ENCODE measurements at regions not wholly inside any gene's neighbourhood (a gene's known extent, or its start where the extent isn't known, plus 50 kb on each side); places are given as distances from the start of the nearest gene placed in this dataset.

GRCh38 chr2:13089971-13090370 lies 373.2 kb downstream of the TRIB2 start:
- no peak for TF ChIP-seq SUZ12 (IDR thresholded peaks at IDR 0.05; ENCODE audit: extremely low read depth, insufficient read depth, insufficient read length)
- TF ChIP-seq ZNF274 (IDR thresholded peaks at IDR 0.05; ENCODE audit: low read depth, low read length): no peak
- no peak for TF ChIP-seq YY1 (IDR thresholded peaks at IDR 0.05; ENCODE audit: insufficient read depth, insufficient read length)
- no peak overlapping the region for H3K9ac ChIP-seq (ENCODE audit: insufficient read length, low read depth)
- no peak for DNase-seq (ENCODE audit: low read depth, low spot score)

GRCh38 chr2:13091455-13091854 lies 374.7 kb downstream of the TRIB2 start:
- no peak for TF ChIP-seq SUZ12 (IDR thresholded peaks at IDR 0.05; ENCODE audit: extremely low read depth, insufficient read depth, insufficient read length)
- TF ChIP-seq ZNF274 (IDR thresholded peaks at IDR 0.05; ENCODE audit: low read depth, low read length): no peak
- TF ChIP-seq YY1 (IDR thresholded peaks at IDR 0.05; ENCODE audit: insufficient read depth, insufficient read length): no peak
- Histone ChIP-seq H3K4me3 (ENCODE audit: insufficient read length, low read depth) (no peak overlapping the region), H3K9ac (ENCODE audit: insufficient read length, low read depth) (no peak overlapping the region), H3K9me3 (ENCODE audit: insufficient read depth, low read length) (no peaks in the 10 kb centered on the region), H3K27me3 (ENCODE audit: insufficient read depth, insufficient read length) (no peaks in the 10 kb centered on the region), H3K4me1 (ENCODE audit: insufficient read depth, insufficient read length) (no peaks in the 10 kb centered on the region), H3K36me3 (ENCODE audit: insufficient read depth, insufficient read length, low read length) (no peaks in the 10 kb centered on the region)
- DNase-seq (ENCODE audit: low read depth, low spot score): no peak

More at GRCh38 chr2:13089971-13090370, 373.2 kb downstream of the TRIB2 start:
- Histone ChIP-seq H3K36me3 (ENCODE audit: insufficient read depth, insufficient read length, low read length) (no peaks in the 10 kb centered on the region), H3K27me3 (ENCODE audit: insufficient read depth, insufficient read length) (no peaks in the 10 kb centered on the region), H3K9me3 (ENCODE audit: insufficient read depth, low read length) (no peaks in the 10 kb centered on the region), H3K4me3 (ENCODE audit: insufficient read length, low read depth) (no peak overlapping the region), H3K4me1 (ENCODE audit: insufficient read depth, insufficient read length) (no peaks in the 10 kb centered on the region)

DNA sequence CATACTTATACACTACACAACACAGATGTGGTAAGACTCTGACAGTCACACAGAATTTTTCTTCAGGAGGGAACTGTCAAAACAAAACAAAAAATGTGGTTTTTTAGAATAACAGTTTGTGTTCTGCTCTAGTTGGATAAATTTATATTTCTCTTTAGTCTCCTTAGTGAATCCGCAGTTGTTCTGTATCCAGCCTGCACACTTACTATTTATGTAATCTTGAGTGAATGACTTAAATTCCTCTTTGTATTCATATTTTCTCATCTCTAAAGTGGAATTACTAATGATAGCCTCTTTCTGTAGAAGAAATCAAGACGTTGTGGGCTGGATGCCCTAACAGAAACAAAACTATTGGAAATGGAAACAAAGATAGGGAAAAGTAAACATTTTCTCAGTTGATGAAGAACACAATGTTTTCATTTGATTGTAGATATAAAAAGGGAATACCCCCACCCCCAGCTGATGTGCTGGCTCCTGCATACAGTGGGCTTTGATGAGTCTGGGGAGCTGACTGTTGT lies 375.2 kb downstream of the TRIB2 start:
- Histone ChIP-seq H3K36me3 (ENCODE audit: insufficient read depth, insufficient read length, low read length) (no peaks in the 10 kb centered on the region), H3K27me3 (ENCODE audit: insufficient read depth, insufficient read length) (no peaks in the 10 kb centered on the region), H3K4me1 (ENCODE audit: insufficient read depth, insufficient read length) (no peaks in the 10 kb centered on the region), H3K9ac (ENCODE audit: insufficient read length, low read depth) (no peak overlapping the region), H3K4me3 (ENCODE audit: insufficient read length, low read depth) (no peak overlapping the region), H3K9me3 (ENCODE audit: insufficient read depth, low read length) (no peaks in the 10 kb centered on the region)
- DNase-seq (ENCODE audit: low read depth, low spot score): no peak
- TF ChIP-seq SUZ12 (IDR thresholded peaks at IDR 0.05; ENCODE audit: extremely low read depth, insufficient read depth, insufficient read length) (no peak), ZNF274 (IDR thresholded peaks at IDR 0.05; ENCODE audit: low read depth, low read length) (no peak)

DNA sequence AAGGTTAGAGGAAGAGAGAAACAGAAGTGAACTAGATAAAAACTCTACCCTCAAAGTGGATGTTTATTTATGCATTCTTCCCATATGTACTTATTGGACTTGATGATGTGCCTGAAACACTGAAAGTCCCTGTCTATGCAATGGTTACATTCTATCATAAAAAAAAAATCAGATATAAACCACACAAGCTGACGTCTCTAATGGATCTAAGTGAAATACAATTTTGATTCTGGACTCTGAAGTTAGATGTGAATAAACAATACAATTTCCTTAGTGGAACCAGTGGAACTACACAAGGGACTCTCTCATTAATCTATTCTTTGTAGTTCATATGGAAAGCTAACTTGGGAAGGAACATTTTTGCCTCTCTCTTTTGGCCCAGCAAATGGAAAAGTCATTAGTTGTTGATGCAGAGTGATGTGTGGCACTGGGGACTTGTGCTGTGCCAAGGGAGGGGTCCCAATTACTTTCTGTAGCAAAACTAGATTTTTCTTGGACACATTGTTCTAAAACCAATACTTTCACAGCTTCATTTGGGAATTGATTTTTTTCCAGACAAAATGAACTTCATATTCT lies 376.8 kb downstream of the TRIB2 start:
- Histone ChIP-seq H3K36me3 (ENCODE audit: insufficient read depth, insufficient read length, low read length) (no peaks in the 10 kb centered on the region), H3K9me3 (ENCODE audit: insufficient read depth, low read length) (peaks cover 4% of the 10 kb centered on the region; the same call in 1 of the 2 replicates), H3K9ac (ENCODE audit: insufficient read length, low read depth) (no peak overlapping the region), H3K27me3 (ENCODE audit: insufficient read depth, insufficient read length) (no peaks in the 10 kb centered on the region), H3K4me1 (ENCODE audit: insufficient read depth, insufficient read length) (no peaks in the 10 kb centered on the region), H3K4me3 (ENCODE audit: insufficient read length, low read depth) (no peak overlapping the region)
- DNase-seq (ENCODE audit: low read depth, low spot score): no peak
- TF ChIP-seq SUZ12 (IDR thresholded peaks at IDR 0.05; ENCODE audit: extremely low read depth, insufficient read depth, insufficient read length): no peak
- TF ChIP-seq ZNF274 (IDR thresholded peaks at IDR 0.05; ENCODE audit: low read depth, low read length): no peak
- no peak for TF ChIP-seq YY1 (IDR thresholded peaks at IDR 0.05; ENCODE audit: insufficient read depth, insufficient read length)

DNA sequence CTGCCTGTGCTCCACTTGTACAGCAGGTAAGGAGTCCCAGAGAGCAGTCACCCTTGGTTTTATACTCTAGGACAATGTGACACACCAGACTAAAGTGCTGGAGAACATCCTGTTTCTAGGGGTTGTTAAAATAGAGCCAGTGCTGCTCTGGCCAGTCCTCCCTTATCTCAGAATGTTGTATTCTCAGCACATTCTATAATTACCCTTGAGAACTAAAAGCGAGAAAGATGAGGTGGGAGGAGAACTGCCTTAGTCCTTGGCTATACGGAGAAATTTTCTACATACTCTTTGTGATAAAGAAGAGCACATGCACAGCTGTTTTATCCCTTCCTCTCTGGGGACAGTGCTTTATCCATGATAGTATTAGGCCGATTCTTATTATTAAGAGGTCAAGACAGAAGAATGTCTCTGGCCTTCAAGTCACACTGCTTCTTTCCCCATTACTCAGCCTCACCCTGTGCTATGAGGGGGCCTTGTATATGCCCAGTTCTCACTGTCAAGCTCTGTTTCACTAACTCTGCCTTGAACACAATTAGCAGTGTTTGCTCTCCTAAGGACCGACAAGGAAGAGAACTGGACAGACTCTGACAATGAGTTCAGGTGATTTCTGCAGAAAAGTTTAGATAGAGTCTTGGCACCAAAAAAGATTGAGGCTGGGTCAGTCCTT lies 385.8 kb downstream of the TRIB2 start:
- H3K4me1 ChIP-seq (ENCODE audit: insufficient read depth, insufficient read length): no peaks in the 10 kb centered on the region
- no peak for DNase-seq (ENCODE audit: low read depth, low spot score)
- TF ChIP-seq ZNF274 (IDR thresholded peaks at IDR 0.05; ENCODE audit: low read depth, low read length): no peak
- no peak for TF ChIP-seq YY1 (IDR thresholded peaks at IDR 0.05; ENCODE audit: insufficient read depth, insufficient read length)
- no peak for TF ChIP-seq SUZ12 (IDR thresholded peaks at IDR 0.05; ENCODE audit: extremely low read depth, insufficient read depth, insufficient read length)
- H3K9ac ChIP-seq (ENCODE audit: insufficient read length, low read depth): no peak overlapping the region
- no peaks in the 10 kb centered on the region for H3K27me3 ChIP-seq (ENCODE audit: insufficient read depth, insufficient read length)
- H3K4me3 ChIP-seq (ENCODE audit: insufficient read length, low read depth): no peak overlapping the region
- no peaks in the 10 kb centered on the region for H3K36me3 ChIP-seq (ENCODE audit: insufficient read depth, insufficient read length, low read length)
- H3K9me3 ChIP-seq (ENCODE audit: insufficient read depth, low read length): peaks cover 15% of the 10 kb centered on the region; the same call in 1 of the 2 replicates

DNA sequence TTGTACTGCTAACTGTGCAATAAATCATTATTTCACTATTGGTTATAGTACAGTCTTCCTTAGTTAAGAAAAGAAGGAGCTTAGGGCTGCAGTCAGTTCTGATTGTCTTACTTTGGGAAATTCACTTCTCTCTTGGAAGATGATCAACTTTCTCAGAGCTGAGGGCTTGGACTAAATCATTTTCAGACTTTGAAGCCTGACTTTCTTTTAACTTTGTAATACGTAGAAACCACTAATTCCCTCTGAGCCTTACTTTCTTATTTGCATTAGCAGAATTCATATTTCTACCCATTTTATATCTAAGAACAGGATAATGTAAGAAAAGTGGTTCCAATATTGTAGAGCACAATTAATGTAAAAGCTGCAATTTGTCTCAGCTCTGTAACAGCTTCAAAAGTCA lies 386.4 kb downstream of the TRIB2 start:
- H3K4me3 ChIP-seq (ENCODE audit: insufficient read length, low read depth): no peak overlapping the region
- no peak for DNase-seq (ENCODE audit: low read depth, low spot score)
- no peaks in the 10 kb centered on the region for H3K27me3 ChIP-seq (ENCODE audit: insufficient read depth, insufficient read length)
- no peak overlapping the region for H3K9ac ChIP-seq (ENCODE audit: insufficient read length, low read depth)
- TF ChIP-seq ZNF274 (IDR thresholded peaks at IDR 0.05; ENCODE audit: low read depth, low read length): no peak
- TF ChIP-seq YY1 (IDR thresholded peaks at IDR 0.05; ENCODE audit: insufficient read depth, insufficient read length): no peak
- no peak for TF ChIP-seq SUZ12 (IDR thresholded peaks at IDR 0.05; ENCODE audit: extremely low read depth, insufficient read depth, insufficient read length)
- H3K36me3 ChIP-seq (ENCODE audit: insufficient read depth, insufficient read length, low read length): no peaks in the 10 kb centered on the region
- peaks cover 14% of the 10 kb centered on the region; the same call in 1 of the 2 replicates for H3K9me3 ChIP-seq (ENCODE audit: insufficient read depth, low read length)
- no peaks in the 10 kb centered on the region for H3K4me1 ChIP-seq (ENCODE audit: insufficient read depth, insufficient read length)

- H3K27me3 ChIP-seq (ENCODE audit: insufficient read depth, insufficient read length): no peaks in the 10 kb centered on the region
- TF ChIP-seq YY1 (IDR thresholded peaks at IDR 0.05; ENCODE audit: insufficient read depth, insufficient read length) (no peak), SUZ12 (IDR thresholded peaks at IDR 0.05; ENCODE audit: extremely low read depth, insufficient read depth, insufficient read length) (no peak)
- no peaks in the 10 kb centered on the region for H3K36me3 ChIP-seq (ENCODE audit: insufficient read depth, insufficient read length, low read length)
- H3K4me1 ChIP-seq (ENCODE audit: insufficient read depth, insufficient read length): no peaks in the 10 kb centered on the region
- DNase-seq (ENCODE audit: low read depth, low spot score): no peak
- H3K9me3 ChIP-seq (ENCODE audit: insufficient read depth, low read length): peaks cover 6% of the 10 kb centered on the region; the same call in 1 of the 2 replicates
- no peak overlapping the region for H3K9ac ChIP-seq (ENCODE audit: insufficient read length, low read depth)
- H3K4me3 ChIP-seq (ENCODE audit: insufficient read length, low read depth): no peak overlapping the region
Measured at GRCh38 chr2:13103778-13104493, 387.2 kb downstream of the TRIB2 start.

All from NT2/D1 (cell line).